A549 (cell line): ENCODE measurements at regions not wholly inside any gene's neighbourhood (a gene's known extent, or its start where the extent isn't known, plus 50 kb on each side); places are given as distances from the start of the nearest gene placed in this dataset.

Experiments used
- ATAC-seq, 2 experiments: fragments of 200-7000 bp in 1 of 2; fragments of >200 bp in 1 of 2; cut with Nextera tagmentation in 1 of 2; cut with Tn5 transposase in 1 of 2; 3 replicates each; pipeline versions ENCODE4 v1.8.0 to v1.9.1; 2018 to 2020; ENCODE audit warnings: mild to moderate bottlenecking in 1 of 2, moderate library complexity in 1 of 2
- CTCF ChIA-PET: fragments of 300-600 bp; sonication (Branson Sonifier 250); formaldehyde crosslinking; extraction: SDS; loops from one replicate; lab custom pipeline; 2021; ENCODE audit warnings: antibody characterized with exemption, inconsistent platforms; lab: Yijun Ruan, JAX
- POLR2A ChIA-PET: fragments of 350-600 bp; formaldehyde crosslinking; extraction: SDS; loops from one replicate; lab custom pipeline; 2021; ENCODE audit warnings: antibody characterized with exemption, inconsistent platforms; lab: Yijun Ruan, JAX
- DNase-seq, 2 experiments: peaks; one replicate each; pipeline versions ENCODE4 v3.0.0 to v3.0.0-alpha.2; 2011 to 2016; ENCODE audit warnings: low read depth in 1 of 2, low spot score in 1 of 2
- FAIRE-seq: peaks from 2 replicates; lab custom pipeline; 2011; peaks lifted over from hg19 to GRCh38; lab: Jason Lieb, UNC
- H3K27ac ChIP-seq, 2 experiments: fragments of >200 bp; sonication (Bioruptor Twin); formaldehyde crosslinking; 3 replicates each; pipeline ENCODE4 v1.5.1; 2016 to 2017
- H3K4me1 ChIP-seq: fragments of >200 bp; sonication (Bioruptor Twin); formaldehyde crosslinking; 3 replicates; pipeline ENCODE4 v1.6.1; 2016
- H3K4me2 ChIP-seq: fragments of >200 bp; sonication (Bioruptor Twin); formaldehyde crosslinking; 3 replicates; pipeline ENCODE4 v1.6.1; 2016
- H3K4me3 ChIP-seq: fragments of >200 bp; sonication (Bioruptor Twin); formaldehyde crosslinking; 3 replicates; pipeline ENCODE4 v1.5.1; 2016
- H3K9me3 ChIP-seq: fragments of >200 bp; sonication (Bioruptor Twin); formaldehyde crosslinking; 3 replicates; pipeline ENCODE4 v1.6.1; 2016
- ATOH8 ChIP-seq: fragments of 250-450 bp; sonication (Bioruptor Pico); IDR thresholded peaks from 2 replicates; pipeline ENCODE4 v1.5.0; 2020; ENCODE audit warnings: low read depth, mild to moderate bottlenecking, moderate library complexity
- BHLHE40 ChIP-seq: IDR thresholded peaks from 2 replicates; pipeline ENCODE4 v1.6.1; 2012; ENCODE audit warnings: low read depth, low read length, inconsistent platforms
- CBX2 ChIP-seq: fragments of 200-600 bp; sonication (generic); IDR thresholded peaks from 2 replicates; pipeline ENCODE4 v1.6.1; 2016; ENCODE audit warnings: low read depth, mild to moderate bottlenecking, borderline replicate concordance
- EHF ChIP-seq: fragments of 250-450 bp; sonication (Bioruptor Pico); IDR thresholded peaks from 2 replicates; pipeline ENCODE4 v1.5.0; 2020; ENCODE audit warnings: mild to moderate bottlenecking
- EHMT2 ChIP-seq: fragments of 200-600 bp; sonication (generic); IDR thresholded peaks from 2 replicates; pipeline ENCODE4 v1.6.1; 2016; ENCODE audit warnings: antibody characterized with exemption, low read depth, mild to moderate bottlenecking, moderate library complexity
- EP300 ChIP-seq, 2 experiments: fragments of >200 bp; sonication (Bioruptor Twin); formaldehyde crosslinking; IDR thresholded peaks; 2 replicates in 1 of 2; 3 replicates in 1 of 2; pipeline ENCODE4 v1.6.1; 2016 to 2017
- FOSB ChIP-seq: fragments of 250-450 bp; sonication (Bioruptor Pico); IDR thresholded peaks from 2 replicates; pipeline ENCODE4 v1.5.0; 2020; ENCODE audit warnings: mild to moderate bottlenecking, moderate library complexity
- FOSL2 ChIP-seq, 2 experiments: fragments of 450-650 bp in 1 of 2; fragments of >200 bp in 1 of 2; sonication (Bioruptor Twin) in 1 of 2; formaldehyde crosslinking; IDR thresholded peaks; 2 replicates each; pipeline versions ENCODE4 v1.5.0 to v1.6.1; 2016 to 2020; ENCODE audit warnings: mild to moderate bottlenecking in 1 of 2, moderate library complexity in 1 of 2
- FOXS1 ChIP-seq: fragments of 250-450 bp; sonication (Bioruptor Pico); IDR thresholded peaks from 2 replicates; pipeline ENCODE4 v1.5.0; 2020; ENCODE audit warnings: mild to moderate bottlenecking, moderate library complexity
- GATA3 ChIP-seq: IDR thresholded peaks from 2 replicates; pipeline ENCODE4 v1.6.1; 2012; ENCODE audit warnings: borderline replicate concordance
- HOXB13 ChIP-seq: fragments of 250-450 bp; sonication (Bioruptor Pico); IDR thresholded peaks from 2 replicates; pipeline ENCODE4 v1.5.0; 2020; ENCODE audit warnings: low read depth, mild to moderate bottlenecking, moderate library complexity
- JUN ChIP-seq, 2 experiments: fragments of >200 bp; sonication (Bioruptor Twin); formaldehyde crosslinking; IDR thresholded peaks; 2 replicates in 1 of 2; 3 replicates in 1 of 2; pipeline ENCODE4 v1.6.1; 2016 to 2017
- KDM1A ChIP-seq: fragments of 200-600 bp; sonication (generic); IDR thresholded peaks from 2 replicates; pipeline ENCODE4 v1.6.1; 2016; ENCODE audit warnings: low read depth, mild to moderate bottlenecking
- KDM5A ChIP-seq: fragments of 200-600 bp; sonication (generic); IDR thresholded peaks from 2 replicates; pipeline ENCODE4 v1.6.1; 2016; ENCODE audit warnings: antibody characterized with exemption, mild to moderate bottlenecking
- MAX ChIP-seq: IDR thresholded peaks from 2 replicates; pipeline ENCODE4 v1.6.1; 2012
- MYC ChIP-seq: IDR thresholded peaks from 2 replicates; pipeline ENCODE4 v1.6.1; 2012; ENCODE audit warnings: mild to moderate bottlenecking, inconsistent platforms, low read length, improper control_type of control experiment, borderline replicate concordance
- NFE2L2 ChIP-seq: fragments of 150-350 bp; conservative IDR thresholded peaks from 2 replicates; pipeline ENCODE4 v1.6.1; 2014; ENCODE audit warnings: low read length
- NPAS2 ChIP-seq: fragments of 250-450 bp; sonication (Bioruptor Pico); IDR thresholded peaks from 2 replicates; pipeline ENCODE4 v1.8.0; 2022; ENCODE audit warnings: mild to moderate bottlenecking, moderate library complexity, borderline replicate concordance
- NR3C1 ChIP-seq: fragments of >200 bp; sonication (Bioruptor Twin); formaldehyde crosslinking; IDR thresholded peaks from 3 replicates; pipeline ENCODE4 v1.6.1; 2017
- RARB ChIP-seq: fragments of 250-450 bp; sonication (Bioruptor Pico); IDR thresholded peaks from 2 replicates; pipeline ENCODE4 v1.8.0; 2021; ENCODE audit warnings: mild to moderate bottlenecking, moderate library complexity
- RCOR1 ChIP-seq: fragments of 150-350 bp; IDR thresholded peaks from 2 replicates; pipeline ENCODE4 v1.6.1; 2014; ENCODE audit warnings: antibody characterized with exemption, low read length, low read depth
- RNF2 ChIP-seq: fragments of 200-600 bp; sonication (generic); IDR thresholded peaks from 2 replicates; pipeline ENCODE4 v1.6.1; 2016; ENCODE audit warnings: low read depth, mild to moderate bottlenecking, antibody characterized with exemption, moderate library complexity, borderline replicate concordance
- TP53 ChIP-seq: fragments of 250-450 bp; sonication (Bioruptor Pico); IDR thresholded peaks from 2 replicates; pipeline ENCODE4 v1.5.0; 2021; ENCODE audit warnings: mild to moderate bottlenecking, moderate library complexity
- ZC3H11A ChIP-seq: fragments of 450-650 bp; IDR thresholded peaks from 2 replicates; pipeline ENCODE4 v1.6.1; 2014; ENCODE audit warnings: antibody characterized with exemption, mild to moderate bottlenecking
- ZNF302 ChIP-seq: fragments of 250-450 bp; sonication (Bioruptor Pico); IDR thresholded peaks from 2 replicates; pipeline ENCODE4 v1.9.0; 2021; ENCODE audit warnings: inconsistent platforms, mild to moderate bottlenecking, moderate library complexity
- ZSCAN20 ChIP-seq: fragments of 250-450 bp; sonication (Bioruptor Pico); IDR thresholded peaks from 2 replicates; pipeline ENCODE4 v1.8.0; 2022; ENCODE audit warnings: mild to moderate bottlenecking, moderate library complexity
- WGBS: methylation state at CpG from one replicate; pipeline ENCODE4 v1.1.6; 2017; ENCODE audit errors: missing lambda C conversion rate; 5-methylcytosine and 5-hydroxymethylcytosine counted together
- TF ChIP-seq, protein P1 (sequence below): fragments of >200 bp; sonication (Bioruptor Twin); formaldehyde crosslinking; IDR thresholded peaks from 2 replicates; pipeline ENCODE4 v1.6.1; 2016
- TF ChIP-seq, protein P2 (sequence below): fragments of 450-650 bp; IDR thresholded peaks from 2 replicates; pipeline ENCODE4 v1.6.1; 2014; ENCODE audit warnings: antibody characterized with exemption

GRCh38 chr6:144745439-144745838 lies 460.3 kb downstream of the UTRN start:
- no peak for DNase-seq
- TF ChIP-seq HOXB13 (CRISPR knock-in tag) (no peak), EHF (CRISPR knock-in tag) (no peak), ATOH8 (no peak), FOSL2 (IDR thresholded peaks at IDR 0.05) (no peak), FOSL2 (CRISPR knock-in tag; IDR thresholded peaks at IDR 0.05) (no peak), ZC3H11A (no peak), TP53 (CRISPR knock-in tag) (no peak), CBX2 (no peak), NPAS2 (CRISPR knock-in tag) (no peak), KDM1A (no peak), RCOR1 (no peak), ZSCAN20 (no peak), NFE2L2 (no peak), EHMT2 (no peak), EP300 (IDR thresholded peaks at IDR 0.05) (no peak), JUN (IDR thresholded peaks at IDR 0.05) (no peak), RARB (CRISPR knock-in tag) (no peak)
- TF ChIP-seq, protein P1, sequence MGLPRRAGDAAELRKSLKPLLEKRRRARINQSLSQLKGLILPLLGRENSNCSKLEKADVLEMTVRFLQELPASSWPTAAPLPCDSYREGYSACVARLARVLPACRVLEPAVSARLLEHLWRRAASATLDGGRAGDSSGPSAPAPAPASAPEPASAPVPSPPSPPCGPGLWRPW: no peak
- WGBS: 68% methylated on average over 3 of the region's 3 CpGs
- CTCF ChIA-PET: no interaction called here
- no peak for FAIRE-seq
- no peak overlapping the region for H3K4me3 ChIP-seq
- H3K27ac ChIP-seq: no peak overlapping the region
- H3K4me1 ChIP-seq: no peaks in the 10 kb centered on the region
- no peak for ATAC-seq
- POLR2A ChIA-PET: no interaction called here
- no peaks in the 10 kb centered on the region for H3K9me3 ChIP-seq
- no peak overlapping the region for H3K4me2 ChIP-seq

GRCh38 chr6:144746902-144747469 lies 461.9 kb downstream of the UTRN start:
- FAIRE-seq: no peak
- ChIA-PET POLR2A (no interaction called here), CTCF (no interaction called here)
- no peak for ATAC-seq
- H3K4me2 ChIP-seq: no peak overlapping the region
- DNase-seq: no peak
- no peak for TF ChIP-seq ATOH8
- no peak for TF ChIP-seq RNF2
- TF ChIP-seq MAX: no peak
- TF ChIP-seq BHLHE40: no peak
- TF ChIP-seq, protein P2, sequence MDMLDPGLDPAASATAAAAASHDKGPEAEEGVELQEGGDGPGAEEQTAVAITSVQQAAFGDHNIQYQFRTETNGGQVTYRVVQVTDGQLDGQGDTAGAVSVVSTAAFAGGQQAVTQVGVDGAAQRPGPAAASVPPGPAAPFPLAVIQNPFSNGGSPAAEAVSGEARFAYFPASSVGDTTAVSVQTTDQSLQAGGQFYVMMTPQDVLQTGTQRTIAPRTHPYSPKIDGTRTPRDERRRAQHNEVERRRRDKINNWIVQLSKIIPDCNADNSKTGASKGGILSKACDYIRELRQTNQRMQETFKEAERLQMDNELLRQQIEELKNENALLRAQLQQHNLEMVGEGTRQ: no peak
- no peak for TF ChIP-seq FOSB (CRISPR knock-in tag)
- no peak for TF ChIP-seq ZNF302 (CRISPR knock-in tag)
- TF ChIP-seq MYC: no peak
- TF ChIP-seq JUN (IDR thresholded peaks at IDR 0.05): no peak
- TF ChIP-seq NR3C1: no peak
- no peak for TF ChIP-seq GATA3
- TF ChIP-seq KDM5A: no peak
- no peak for TF ChIP-seq FOXS1 (CRISPR knock-in tag)
- H3K4me1 ChIP-seq: no peaks in the 10 kb centered on the region
- H3K4me3 ChIP-seq: no peak overlapping the region
- WGBS: 88% methylated on average over 1 of the region's 1 CpG
- no peak overlapping the region for H3K27ac ChIP-seq
- no peaks in the 10 kb centered on the region for H3K9me3 ChIP-seq
